Coronary artery (tissue), 2 donors: ENCODE measurements at regions not wholly inside any gene's neighbourhood (a gene's known extent, or its start where the extent isn't known, plus 50 kb on each side); places are given as distances from the start of the nearest gene placed in this dataset.
A peak's percentile ranks its signal among the peaks of the same experiment; 100 is the strongest.

Experiments used
- DNase-seq: peaks from one replicate; pipeline ENCODE4 v3.0.0-alpha.2; 2017; ENCODE audit warnings: low spot score
- H3K27ac ChIP-seq, 2 donors: fragments of 200-600 bp; sonication (generic); one replicate each; pipeline ENCODE4 v1.5.1; 2016 to 2019
- H3K4me3 ChIP-seq: fragments of 200-600 bp; sonication (generic); 2 replicates; pipeline ENCODE4 v1.5.1; 2016; ENCODE audit warnings: mild to moderate bottlenecking, moderate library complexity
- CTCF ChIP-seq: fragments of 200-600 bp; sonication (generic); IDR thresholded peaks from one replicate; pipeline ENCODE4 v1.5.1; 2019; ENCODE audit warnings: antibody characterized with exemption

GRCh38 chr3:99114565-99115291 lies 213.2 kb upstream of the DCBLD2 start:
- DNase-seq: no peak
- no peak overlapping the region for H3K4me3 ChIP-seq
- H3K27ac ChIP-seq: no peak overlapping the region
- no peak for TF ChIP-seq CTCF

- no peak for TF ChIP-seq CTCF
- no peak overlapping the region for H3K27ac ChIP-seq
- no peak overlapping the region for H3K4me3 ChIP-seq
- no peak for DNase-seq
Observed at GRCh38 chr3:99111235-99111634, 209.7 kb upstream of the DCBLD2 start.

GRCh38 chr3:99110401-99110800 lies 208.9 kb upstream of the DCBLD2 start:
- TF ChIP-seq CTCF: no peak
- H3K4me3 ChIP-seq: no peak overlapping the region
- DNase-seq: no peak
- H3K27ac ChIP-seq: no peak overlapping the region

- Histone ChIP-seq H3K27ac (no peak overlapping the region), H3K4me3 (no peak overlapping the region)
- DNase-seq: no peak
- TF ChIP-seq CTCF: no peak
Observed at GRCh38 chr3:99108508-99108907, 207.0 kb upstream of the DCBLD2 start.

GRCh38 chr3:99094606-99095005 lies 193.1 kb upstream of the DCBLD2 start:
- H3K4me3 ChIP-seq: peak overlapping the region; percentile 5
- no peak for TF ChIP-seq CTCF
- no peak overlapping the region for H3K27ac ChIP-seq
- no peak for DNase-seq

GRCh38 chr3:99087277-99087676 lies 185.8 kb upstream of the DCBLD2 start:
- no peak for DNase-seq
- TF ChIP-seq CTCF: no peak
- H3K27ac ChIP-seq: no peak overlapping the region
- H3K4me3 ChIP-seq: no peak overlapping the region

GRCh38 chr3:99084826-99085225 lies 183.3 kb upstream of the DCBLD2 start:
- no peak for DNase-seq
- TF ChIP-seq CTCF: no peak
- H3K4me3 ChIP-seq: no peak overlapping the region
- no peak overlapping the region for H3K27ac ChIP-seq
